OCI-LY7 (cell line): ENCODE measurements at regions not wholly inside any gene's neighbourhood (a gene's known extent, or its start where the extent isn't known, plus 50 kb on each side); places are given as distances from the start of the nearest gene placed in this dataset.

Experiments used
- EZH2phosphoT487 ChIP-seq: fragments of 200-600 bp; sonication (generic); IDR thresholded peaks from 2 replicates; pipeline ENCODE4 v1.6.1; 2018; ENCODE audit warnings: low read depth, borderline replicate concordance, mild to moderate bottlenecking, mixed run types, antibody characterized with exemption, low read length, moderate library complexity, mixed read lengths
- TF ChIP-seq, protein P1 (sequence below): fragments of 200-600 bp; sonication (generic); conservative IDR thresholded peaks from 2 replicates; pipeline ENCODE4 v1.5.1; 2014; ENCODE audit warnings: mild to moderate bottlenecking, antibody characterized with exemption, low read length, moderate library complexity, mixed read lengths

DNA sequence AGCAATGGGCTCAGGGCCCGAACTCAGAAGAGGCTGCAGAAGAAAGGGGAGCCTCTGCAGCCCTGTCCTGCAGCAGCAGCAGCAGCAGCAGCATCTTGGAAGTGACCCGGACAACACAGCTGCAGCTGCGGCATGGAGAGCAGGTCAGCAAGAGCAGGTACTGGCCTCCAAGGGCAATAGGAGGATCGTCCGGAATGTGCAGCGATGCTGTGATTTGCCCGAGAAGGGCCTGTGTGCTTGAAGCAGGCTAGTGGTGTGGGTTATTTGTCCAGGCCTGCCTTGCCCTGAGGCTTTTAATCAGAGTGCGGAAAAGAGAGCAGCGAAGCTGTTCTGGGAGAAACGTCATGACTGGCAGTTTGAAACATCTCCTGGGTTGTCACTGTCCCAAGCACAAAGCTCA, 126.0 kb downstream of the F11 start:
- TF ChIP-seq, protein P1, sequence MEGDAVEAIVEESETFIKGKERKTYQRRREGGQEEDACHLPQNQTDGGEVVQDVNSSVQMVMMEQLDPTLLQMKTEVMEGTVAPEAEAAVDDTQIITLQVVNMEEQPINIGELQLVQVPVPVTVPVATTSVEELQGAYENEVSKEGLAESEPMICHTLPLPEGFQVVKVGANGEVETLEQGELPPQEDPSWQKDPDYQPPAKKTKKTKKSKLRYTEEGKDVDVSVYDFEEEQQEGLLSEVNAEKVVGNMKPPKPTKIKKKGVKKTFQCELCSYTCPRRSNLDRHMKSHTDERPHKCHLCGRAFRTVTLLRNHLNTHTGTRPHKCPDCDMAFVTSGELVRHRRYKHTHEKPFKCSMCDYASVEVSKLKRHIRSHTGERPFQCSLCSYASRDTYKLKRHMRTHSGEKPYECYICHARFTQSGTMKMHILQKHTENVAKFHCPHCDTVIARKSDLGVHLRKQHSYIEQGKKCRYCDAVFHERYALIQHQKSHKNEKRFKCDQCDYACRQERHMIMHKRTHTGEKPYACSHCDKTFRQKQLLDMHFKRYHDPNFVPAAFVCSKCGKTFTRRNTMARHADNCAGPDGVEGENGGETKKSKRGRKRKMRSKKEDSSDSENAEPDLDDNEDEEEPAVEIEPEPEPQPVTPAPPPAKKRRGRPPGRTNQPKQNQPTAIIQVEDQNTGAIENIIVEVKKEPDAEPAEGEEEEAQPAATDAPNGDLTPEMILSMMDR: no peak
- TF ChIP-seq EZH2phosphoT487: no peak
